Keratinocyte (primary cell): ENCODE measurements at regions not wholly inside any gene's neighbourhood (a gene's known extent, or its start where the extent isn't known, plus 50 kb on each side); places are given as distances from the start of the nearest gene placed in this dataset.

Experiments used
- DNase-seq: peaks from one replicate; pipeline ENCODE4 v3.0.0-alpha.2; 2011; ENCODE audit warnings: low read depth, missing footprints, low spot score
- FAIRE-seq: peaks from 2 replicates; lab custom pipeline; 2011; peaks lifted over from hg19 to GRCh38; lab: Jason Lieb, UNC
- H2AFZ ChIP-seq: 2 replicates; pipeline ENCODE4 v1.6.0; 2012; ENCODE audit warnings: low read length, control low read depth, inconsistent platforms; ENCODE audit not compliant: control insufficient read depth
- H3K27ac ChIP-seq: 2 replicates; pipeline ENCODE4 v1.5.1; 2011; ENCODE audit warnings: low read length; ENCODE audit not compliant: control insufficient read depth, insufficient read depth
- H3K27me3 ChIP-seq: 3 replicates; pipeline ENCODE4 v1.6.0; 2011; ENCODE audit warnings: low read length; ENCODE audit not compliant: control insufficient read depth, insufficient read depth; ENCODE audit errors: extremely low read depth
- H3K36me3 ChIP-seq, 2 experiments: 2 replicates in 1 of 2; 3 replicates in 1 of 2; pipeline ENCODE4 v1.5.1; 2011; ENCODE audit warnings: low read length in 2 of 2, mild to moderate bottlenecking in 1 of 2; ENCODE audit not compliant: control insufficient read depth in 2 of 2, insufficient read depth in 2 of 2; ENCODE audit errors: extremely low read depth in 1 of 2
- H3K4me1 ChIP-seq: 3 replicates; pipeline ENCODE4 v1.5.1; 2011; ENCODE audit warnings: low read length; ENCODE audit not compliant: control insufficient read depth, insufficient read depth; ENCODE audit errors: extremely low read depth
- H3K4me2 ChIP-seq: 3 replicates; pipeline ENCODE4 v1.6.0; 2011; ENCODE audit warnings: low read depth, low read length; ENCODE audit not compliant: control insufficient read depth, insufficient read depth; ENCODE audit errors: extremely low read depth
- H3K4me3 ChIP-seq, 3 experiments: fragments of 200-600 bp in 1 of 3; sonication (generic) in 1 of 3; 2 replicates in 2 of 3; 3 replicates in 1 of 3; pipeline ENCODE4 v1.5.1; 2011 to 2016; ENCODE audit warnings: low read length in 3 of 3, mild to moderate bottlenecking in 3 of 3, control low read depth in 2 of 3, inconsistent platforms in 1 of 3, low read depth in 1 of 3, mixed read lengths in 1 of 3, mixed run types in 1 of 3, moderate library complexity in 1 of 3; ENCODE audit not compliant: control insufficient read depth in 2 of 3, insufficient read depth in 2 of 3; ENCODE audit errors: extremely low read depth in 1 of 3
- H3K79me2 ChIP-seq: 2 replicates; pipeline ENCODE4 v1.6.0; 2012; ENCODE audit warnings: low read length; ENCODE audit not compliant: control insufficient read depth, insufficient read depth
- H3K9ac ChIP-seq: 3 replicates; pipeline ENCODE4 v1.6.0; 2011; ENCODE audit warnings: low read length; ENCODE audit not compliant: control insufficient read depth, insufficient read depth; ENCODE audit errors: extremely low read depth
- H3K9me1 ChIP-seq: 3 replicates; pipeline ENCODE4 v1.6.0; 2011; ENCODE audit warnings: low read length; ENCODE audit not compliant: control insufficient read depth, insufficient read depth; ENCODE audit errors: extremely low read depth
- H3K9me3 ChIP-seq: 2 replicates; pipeline ENCODE4 v1.5.1; 2012; ENCODE audit warnings: low read depth, low read length; ENCODE audit not compliant: control insufficient read depth
- H4K20me1 ChIP-seq: 3 replicates; pipeline ENCODE4 v1.6.0; 2011; ENCODE audit warnings: low read length; ENCODE audit not compliant: control insufficient read depth, insufficient read depth; ENCODE audit errors: extremely low read depth
- CTCF ChIP-seq, 3 experiments: IDR thresholded peaks in 1 of 3; conservative IDR thresholded peaks in 1 of 3; optimal IDR thresholded peaks in 1 of 3; 2 replicates in 2 of 3; 3 replicates in 1 of 3; pipeline versions ENCODE3 to v1.5.1; 2011; ENCODE audit warnings: low read length in 3 of 3, mild to moderate bottlenecking in 3 of 3, moderate library complexity in 2 of 3, control low read depth in 1 of 3, inconsistent platforms in 1 of 3; ENCODE audit not compliant: insufficient read depth in 2 of 3; ENCODE audit errors: extremely low read depth in 1 of 3
- EZH2 ChIP-seq: IDR thresholded peaks from one replicate; pipeline ENCODE4 v1.6.1; 2012; ENCODE audit warnings: inconsistent platforms, mild to moderate bottlenecking, low read length, moderate library complexity
- dilution Hi-C: fragments of 300-500 bp; cut with MboI; formaldehyde crosslinking; loops from one replicate; pipeline ENCODE4 v1.7.0; 2020; ENCODE audit warnings: low sequenced_read_pairs; ENCODE audit not compliant: extremely low pct_ligation_motif_present

DNA sequence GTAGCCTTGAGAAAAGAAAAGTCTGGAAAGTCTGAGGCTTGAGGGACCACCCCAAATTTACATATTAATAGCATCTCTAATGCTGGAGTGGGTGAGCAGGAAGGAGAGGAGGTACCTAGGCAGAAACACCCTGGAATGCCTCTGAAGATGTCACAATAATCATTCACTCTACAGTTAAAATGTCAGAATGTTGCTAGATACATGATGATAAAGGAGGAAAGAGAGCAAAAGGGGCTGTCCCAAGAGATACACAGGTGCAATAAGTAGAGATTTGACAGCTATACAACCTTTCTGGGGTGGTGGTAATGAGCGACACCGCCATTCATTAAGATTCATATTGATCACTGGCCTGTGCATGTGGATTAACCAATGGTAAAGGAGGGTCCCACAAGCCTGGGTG lies 540.5 kb upstream of the FBXO33 start:
- no peaks in the 10 kb centered on the region for H3K79me2 ChIP-seq
- no peak overlapping the region for H3K4me2 ChIP-seq
- no peaks in the 10 kb centered on the region for H3K4me1 ChIP-seq
- no peaks in the 10 kb centered on the region for H3K27me3 ChIP-seq
- H3K9me3 ChIP-seq: no peaks in the 10 kb centered on the region
- H3K27ac ChIP-seq: no peak overlapping the region
- TF ChIP-seq CTCF (optimal IDR thresholded peaks at IDR 0.05 in 1 of 3, IDR thresholded peaks at IDR 0.05 in 1 of 3, conservative IDR thresholded peaks at IDR 0.05 in 1 of 3; ENCODE audit: extremely low read depth in 1 of 3, insufficient read depth in 2 of 3, low read length in 3 of 3): no peak
- no peak for TF ChIP-seq EZH2
- DNase-seq: no peak
- H4K20me1 ChIP-seq: no peaks in the 10 kb centered on the region
- H3K9me1 ChIP-seq: no peaks in the 10 kb centered on the region
- FAIRE-seq: no peak
- no peaks in the 10 kb centered on the region for H3K36me3 ChIP-seq
- H3K4me3 ChIP-seq: no peak overlapping the region
- no peak overlapping the region for H3K9ac ChIP-seq
- H2AFZ ChIP-seq: no peak overlapping the region
- dilution Hi-C loops: no loop called here

DNA sequence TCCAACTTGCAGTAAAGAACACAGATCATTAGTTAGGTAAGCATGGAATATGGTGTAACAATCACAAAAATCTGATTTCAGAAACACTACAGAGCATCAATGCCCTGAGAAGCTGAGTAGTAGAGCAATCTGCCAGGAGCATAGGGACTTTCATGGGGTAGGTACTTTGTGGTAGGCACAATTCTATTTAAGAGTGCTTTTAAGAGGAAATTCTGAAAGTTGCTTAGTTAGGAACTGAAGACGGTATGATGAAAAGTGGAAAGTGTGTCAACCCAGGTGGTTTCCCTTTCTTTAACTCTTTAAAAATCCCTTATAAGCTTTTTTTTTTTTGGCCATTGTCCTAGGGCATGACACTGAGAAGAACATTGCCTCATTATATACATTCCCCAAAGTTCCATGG lies 535.7 kb upstream of the FBXO33 start:
- FAIRE-seq (no peak), DNase-seq (no peak)
- Histone ChIP-seq H3K4me1 (no peaks in the 10 kb centered on the region), H3K4me2 (no peak overlapping the region), H2AFZ (no peak overlapping the region), H3K9me1 (no peaks in the 10 kb centered on the region), H3K36me3 (no peaks in the 10 kb centered on the region), H3K9ac (no peak overlapping the region), H3K4me3 (no peak overlapping the region), H3K79me2 (no peaks in the 10 kb centered on the region), H3K27me3 (no peaks in the 10 kb centered on the region), H3K27ac (no peak overlapping the region), H3K9me3 (no peaks in the 10 kb centered on the region), H4K20me1 (no peaks in the 10 kb centered on the region)
- dilution Hi-C loops: no loop called here
- TF ChIP-seq CTCF (optimal IDR thresholded peaks at IDR 0.05 in 1 of 3, IDR thresholded peaks at IDR 0.05 in 1 of 3, conservative IDR thresholded peaks at IDR 0.05 in 1 of 3; ENCODE audit: extremely low read depth in 1 of 3, insufficient read depth in 2 of 3, low read length in 3 of 3) (no peak), EZH2 (no peak)
